MM.1S (cell line): ENCODE measurements at regions not wholly inside any gene's neighbourhood (a gene's known extent, or its start where the extent isn't known, plus 50 kb on each side); places are given as distances from the start of the nearest gene placed in this dataset.

ENCODE experiments used
- CTCF ChIP-seq: fragments of 300-600 bp; sonication (generic); IDR thresholded peaks from 2 replicates; pipeline ENCODE4 v1.5.1; 2016; ENCODE audit warnings: antibody characterized with exemption, low read length, mixed read lengths
- EZH2 ChIP-seq: fragments of 300-600 bp; sonication (generic); optimal IDR thresholded peaks from 2 replicates; pipeline ENCODE3; 2017; ENCODE audit warnings: low read depth, mild to moderate bottlenecking, antibody characterized with exemption, low read length, mixed read lengths

GRCh38 chr1:4447778-4448420 is 206.5 kb upstream of the AJAP1 start:
- TF ChIP-seq CTCF = no peak
- no peak for TF ChIP-seq EZH2
